ENCODE measurements at regions not wholly inside any gene's neighbourhood (a gene's known extent, or its start where the extent isn't known, plus 50 kb on each side); places are given as distances from the start of the nearest gene placed in this dataset.

- TF ChIP-seq, protein P1, sequence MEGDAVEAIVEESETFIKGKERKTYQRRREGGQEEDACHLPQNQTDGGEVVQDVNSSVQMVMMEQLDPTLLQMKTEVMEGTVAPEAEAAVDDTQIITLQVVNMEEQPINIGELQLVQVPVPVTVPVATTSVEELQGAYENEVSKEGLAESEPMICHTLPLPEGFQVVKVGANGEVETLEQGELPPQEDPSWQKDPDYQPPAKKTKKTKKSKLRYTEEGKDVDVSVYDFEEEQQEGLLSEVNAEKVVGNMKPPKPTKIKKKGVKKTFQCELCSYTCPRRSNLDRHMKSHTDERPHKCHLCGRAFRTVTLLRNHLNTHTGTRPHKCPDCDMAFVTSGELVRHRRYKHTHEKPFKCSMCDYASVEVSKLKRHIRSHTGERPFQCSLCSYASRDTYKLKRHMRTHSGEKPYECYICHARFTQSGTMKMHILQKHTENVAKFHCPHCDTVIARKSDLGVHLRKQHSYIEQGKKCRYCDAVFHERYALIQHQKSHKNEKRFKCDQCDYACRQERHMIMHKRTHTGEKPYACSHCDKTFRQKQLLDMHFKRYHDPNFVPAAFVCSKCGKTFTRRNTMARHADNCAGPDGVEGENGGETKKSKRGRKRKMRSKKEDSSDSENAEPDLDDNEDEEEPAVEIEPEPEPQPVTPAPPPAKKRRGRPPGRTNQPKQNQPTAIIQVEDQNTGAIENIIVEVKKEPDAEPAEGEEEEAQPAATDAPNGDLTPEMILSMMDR (conservative IDR thresholded peaks at IDR 0.05; ENCODE audit: low read depth in 2 of 2): no peak
- TF ChIP-seq EZH2 (IDR thresholded peaks at IDR 0.05; ENCODE audit: low read depth, unreplicated experiment) (no peak), POLR2AphosphoS5 (IDR thresholded peaks at IDR 0.05; ENCODE audit: low read depth) (no peak), CREB1 (CRISPR knock-in tag; IDR thresholded peaks at IDR 0.05; ENCODE audit: low read depth) (no peak), REST (IDR thresholded peaks at IDR 0.05; ENCODE audit: unreplicated experiment) (no peak), ZNF331 (CRISPR knock-in tag; IDR thresholded peaks at IDR 0.05; ENCODE audit: low read depth) (no peak)
- TF ChIP-seq, protein P2, sequence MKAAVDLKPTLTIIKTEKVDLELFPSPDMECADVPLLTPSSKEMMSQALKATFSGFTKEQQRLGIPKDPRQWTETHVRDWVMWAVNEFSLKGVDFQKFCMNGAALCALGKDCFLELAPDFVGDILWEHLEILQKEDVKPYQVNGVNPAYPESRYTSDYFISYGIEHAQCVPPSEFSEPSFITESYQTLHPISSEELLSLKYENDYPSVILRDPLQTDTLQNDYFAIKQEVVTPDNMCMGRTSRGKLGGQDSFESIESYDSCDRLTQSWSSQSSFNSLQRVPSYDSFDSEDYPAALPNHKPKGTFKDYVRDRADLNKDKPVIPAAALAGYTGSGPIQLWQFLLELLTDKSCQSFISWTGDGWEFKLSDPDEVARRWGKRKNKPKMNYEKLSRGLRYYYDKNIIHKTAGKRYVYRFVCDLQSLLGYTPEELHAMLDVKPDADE (IDR thresholded peaks at IDR 0.05): no peak
These were observed 146.8 kb downstream of the SOX9 start for GRCh38 chr17:72267601-72268000.

Measured in GM23338 (cell line).